SK-N-SH treated with all-trans-retinoic acid at 6 μM for 48 hours (cell line): ENCODE measurements at regions not wholly inside any gene's neighbourhood (a gene's known extent, or its start where the extent isn't known, plus 50 kb on each side); places are given as distances from the start of the nearest gene placed in this dataset.

Experiments
- CREB5 ChIP-seq: fragments of 250-450 bp; sonication (Bioruptor Pico); IDR thresholded peaks from 2 replicates; pipeline ENCODE4 v1.5.1; 2020; ENCODE audit warnings: low read depth, mild to moderate bottlenecking, moderate library complexity
- POU6F1 ChIP-seq: fragments of 250-450 bp; sonication (Bioruptor Pico); IDR thresholded peaks from 2 replicates; pipeline ENCODE4 v1.8.0; 2021; ENCODE audit warnings: low read depth, mild to moderate bottlenecking, moderate library complexity, borderline replicate concordance

DNA sequence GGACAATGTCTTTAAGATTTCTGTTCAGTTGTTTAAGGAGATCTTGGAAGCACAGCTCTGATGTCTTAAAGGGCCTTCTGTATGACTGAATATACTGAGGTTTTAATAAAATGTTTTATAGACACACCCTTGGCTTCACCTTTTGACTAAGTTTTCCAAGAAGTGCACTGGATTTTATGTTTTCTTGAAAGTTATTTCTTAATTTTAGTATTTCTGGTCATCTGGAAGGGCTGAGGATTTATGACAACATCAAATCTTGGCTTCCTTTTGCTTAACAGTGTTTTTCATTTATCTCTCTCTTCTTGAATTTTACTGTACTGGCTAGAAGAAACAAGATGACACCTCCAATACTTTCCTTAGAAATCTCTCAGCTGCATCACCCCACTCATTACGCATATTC lies 2423.4 kb downstream of the LRRC4C start:
- TF ChIP-seq CREB5 (CRISPR knock-in tag) (no peak), POU6F1 (CRISPR knock-in tag) (no peak)
